Right atrium auricular region (tissue), 2 donors: ENCODE measurements at regions not wholly inside any gene's neighbourhood (a gene's known extent, or its start where the extent isn't known, plus 50 kb on each side); places are given as distances from the start of the nearest gene placed in this dataset.

Experiments
- DNase-seq: peaks from one replicate; pipeline ENCODE4 v3.0.0-alpha.2; 2019; ENCODE audit warnings: low spot score
- H3K27ac ChIP-seq, 2 donors: fragments of 200-600 bp; sonication (generic); 1 replicate in 1 of 2; 2 replicates in 1 of 2; pipeline ENCODE4 v1.5.1; 2016 to 2019
- H3K27me3 ChIP-seq, 2 donors: fragments of 200-600 bp; sonication (generic); one replicate each; pipeline versions ENCODE4 v1.5.1 to v1.6.0; 2017 to 2019
- H3K36me3 ChIP-seq: fragments of 200-600 bp; sonication (generic); one replicate; pipeline ENCODE4 v1.5.1; 2016
- H3K4me1 ChIP-seq, 2 donors: fragments of 200-600 bp; sonication (generic); one replicate each; pipeline versions ENCODE4 v1.5.1 to v1.6.0; 2017 to 2019
- H3K4me3 ChIP-seq, 2 donors: fragments of 200-600 bp; sonication (generic); 1 replicate in 1 of 2; 2 replicates in 1 of 2; pipeline ENCODE4 v1.5.1; 2017 to 2019; ENCODE audit warnings: mild to moderate bottlenecking in 1 of 2, moderate library complexity in 1 of 2
- H3K9me3 ChIP-seq, 2 donors: fragments of 200-600 bp; sonication (generic); one replicate each; pipeline ENCODE4 v1.5.1; 2019
- CTCF ChIP-seq, 2 donors: fragments of 200-600 bp; sonication (generic); IDR thresholded peaks; one replicate each; pipeline ENCODE4 v1.5.1; 2019; ENCODE audit warnings: antibody characterized with exemption in 2 of 2

- Histone ChIP-seq H3K9me3 (no peaks in the 10 kb centered on the region), H3K4me1 (peaks cover 0 to 4% of the 10 kb centered on the region in 2 donors), H3K4me3 (no peak overlapping the region), H3K27me3 (no peaks in the 10 kb centered on the region), H3K36me3 (no peaks in the 10 kb centered on the region), H3K27ac (no peak overlapping the region)
- DNase-seq, result no peak
- no peak for TF ChIP-seq CTCF (IDR thresholded peaks at IDR 0.05)
Measured at GRCh38 chr1:222107267-222107666, 365.4 kb upstream of the DUSP10 start.

GRCh38 chr1:222106377-222106776, 364.5 kb upstream of the DUSP10 start:
- no peak overlapping the region for H3K4me3 ChIP-seq
- no peak for TF ChIP-seq CTCF (IDR thresholded peaks at IDR 0.05)
- no peaks in the 10 kb centered on the region for H3K27me3 ChIP-seq
- DNase-seq, result no peak
- H3K27ac ChIP-seq, result no peak overlapping the region
- H3K9me3 ChIP-seq, result no peaks in the 10 kb centered on the region
- H3K4me1 ChIP-seq, result peaks cover 0 to 4% of the 10 kb centered on the region in 2 donors
- H3K36me3 ChIP-seq, result no peaks in the 10 kb centered on the region

- H3K9me3 ChIP-seq, result no peaks in the 10 kb centered on the region
- no peaks in the 10 kb centered on the region for H3K27me3 ChIP-seq
- H3K4me3 ChIP-seq, result no peak overlapping the region
- peaks cover 0 to 4% of the 10 kb centered on the region in 2 donors for H3K4me1 ChIP-seq
- no peak overlapping the region for H3K27ac ChIP-seq
- H3K36me3 ChIP-seq, result no peaks in the 10 kb centered on the region
- no peak for DNase-seq
- TF ChIP-seq CTCF (IDR thresholded peaks at IDR 0.05), result no peak
Measured at GRCh38 chr1:222105861-222106260, 364.0 kb upstream of the DUSP10 start.

- Histone ChIP-seq H3K36me3 (no peaks in the 10 kb centered on the region), H3K4me1 (peaks cover 0 to 4% of the 10 kb centered on the region in 2 donors), H3K4me3 (no peak overlapping the region), H3K27me3 (no peaks in the 10 kb centered on the region), H3K9me3 (no peaks in the 10 kb centered on the region), H3K27ac (no peak overlapping the region)
- no peak for TF ChIP-seq CTCF (IDR thresholded peaks at IDR 0.05)
- DNase-seq, result no peak
Measured at GRCh38 chr1:222105393-222105737, 363.5 kb upstream of the DUSP10 start.

- DNase-seq, result no peak
- H3K4me1 ChIP-seq, result peaks cover 0 to 4% of the 10 kb centered on the region in 2 donors
- H3K4me3 ChIP-seq, result no peak overlapping the region
- no peaks in the 10 kb centered on the region for H3K36me3 ChIP-seq
- H3K27me3 ChIP-seq, result no peaks in the 10 kb centered on the region
- no peaks in the 10 kb centered on the region for H3K9me3 ChIP-seq
- no peak for TF ChIP-seq CTCF (IDR thresholded peaks at IDR 0.05)
- no peak overlapping the region for H3K27ac ChIP-seq
Measured at GRCh38 chr1:222104694-222105392, 363.0 kb upstream of the DUSP10 start.

GRCh38 chr1:222104097-222104496, 362.2 kb upstream of the DUSP10 start:
- H3K27me3 ChIP-seq, result no peaks in the 10 kb centered on the region
- no peak for DNase-seq
- H3K4me1 ChIP-seq, result peaks cover 0 to 4% of the 10 kb centered on the region in 2 donors
- TF ChIP-seq CTCF (IDR thresholded peaks at IDR 0.05), result no peak
- H3K9me3 ChIP-seq, result no peaks in the 10 kb centered on the region
- no peak overlapping the region for H3K27ac ChIP-seq
- H3K4me3 ChIP-seq, result no peak overlapping the region
- H3K36me3 ChIP-seq, result no peaks in the 10 kb centered on the region
